ENCODE measurements at regions not wholly inside any gene's neighbourhood (a gene's known extent, or its start where the extent isn't known, plus 50 kb on each side); places are given as distances from the start of the nearest gene placed in this dataset.
"Not testable (repeated sequence)": the region's sequence is repeated elsewhere in the genome, so short reads cannot be mapped to it uniquely, and the experiment has no call there.

DNA sequence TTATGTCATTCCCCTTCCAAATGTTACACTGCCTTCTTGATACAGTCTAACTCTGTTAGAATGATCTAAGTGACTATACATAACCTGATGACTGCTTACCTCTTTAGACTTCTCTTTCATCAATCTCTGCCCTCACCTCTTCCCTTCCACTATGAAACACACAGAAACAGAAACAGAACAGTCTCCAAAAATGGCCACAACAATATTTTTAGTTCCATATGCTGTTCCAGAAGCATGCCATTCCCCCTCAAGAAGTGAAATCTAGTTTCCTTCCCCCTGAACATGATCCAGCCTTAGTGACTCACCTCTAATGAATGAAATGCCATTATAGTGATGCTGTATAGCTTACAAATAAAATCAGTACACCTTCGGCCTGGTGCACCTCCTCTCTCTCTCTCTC is 229.3 kb upstream of the TENT5A start:
- Histone ChIP-seq H3K9me3 (replicated peaks) (no peaks in the 10 kb centered on the region; the same call in 1 of the 2 replicates), H3K27ac (no peak overlapping the region), H3K4me3 (no peak overlapping the region), H3K4me1 (peaks cover 7% of the 10 kb centered on the region; the same call in 1 of the 2 replicates), H3K36me3 (no peaks in the 10 kb centered on the region), H3K27me3 (no peaks in the 10 kb centered on the region)
- no peak for DNase-seq

DNA sequence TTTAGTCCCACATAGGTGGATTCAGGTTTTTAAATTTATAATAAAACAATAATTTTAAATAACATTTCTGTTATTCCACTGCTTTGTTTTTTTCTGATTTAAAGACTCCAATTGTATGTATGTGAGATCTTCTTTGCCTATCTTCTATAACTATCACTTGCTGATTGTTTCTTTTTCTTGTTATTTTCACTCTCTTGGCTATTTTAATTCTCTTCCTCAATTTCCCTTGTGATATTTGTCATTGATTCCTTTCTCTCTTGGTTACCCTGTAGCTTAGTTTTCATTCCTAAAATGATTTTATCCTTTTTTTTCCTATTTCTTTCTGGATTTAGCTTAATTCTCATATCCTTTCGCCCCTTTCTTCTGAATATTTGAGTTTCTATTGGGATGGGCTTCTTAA is 227.3 kb upstream of the TENT5A start:
- no peaks in the 10 kb centered on the region for H3K36me3 ChIP-seq
- no peaks in the 10 kb centered on the region for H3K27me3 ChIP-seq
- H3K4me1 ChIP-seq: 0 out of 2 replicates have a peak, but pooled peaks cover 3% of the 10 kb centered on the region
- no peak for DNase-seq
- no peaks in the 10 kb centered on the region; the same call in 1 of the 2 replicates for H3K9me3 ChIP-seq (replicated peaks)
- H3K4me3 ChIP-seq: no peak overlapping the region
- H3K27ac ChIP-seq: no peak overlapping the region

DNA sequence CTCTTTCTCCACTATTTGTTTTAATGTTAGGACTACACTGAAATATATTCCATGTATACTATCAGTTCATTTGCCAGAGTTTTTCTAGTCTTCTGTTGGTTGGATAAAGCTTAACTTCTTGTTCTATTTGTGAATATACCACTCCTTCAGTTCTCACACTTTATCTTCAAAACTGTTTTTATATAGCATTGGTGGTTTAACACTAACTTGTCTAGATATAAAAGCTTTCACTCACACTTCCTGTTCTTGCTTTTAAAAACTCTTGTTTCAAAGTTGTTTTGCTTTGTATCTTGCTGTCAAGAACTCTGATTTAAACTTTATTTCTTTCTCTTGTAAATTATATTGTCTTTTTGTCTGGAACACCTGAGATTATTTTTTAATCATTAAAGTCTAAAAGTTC is 226.8 kb upstream of the TENT5A start:
- Histone ChIP-seq H3K27ac (no peak overlapping the region), H3K4me3 (no peak overlapping the region), H3K27me3 (no peaks in the 10 kb centered on the region), H3K9me3 (replicated peaks) (no peaks in the 10 kb centered on the region; the same call in 1 of the 2 replicates), H3K36me3 (no peaks in the 10 kb centered on the region), H3K4me1 (0 out of 2 replicates have a peak, but pooled peaks cover 3% of the 10 kb centered on the region)
- DNase-seq: no peak

DNA sequence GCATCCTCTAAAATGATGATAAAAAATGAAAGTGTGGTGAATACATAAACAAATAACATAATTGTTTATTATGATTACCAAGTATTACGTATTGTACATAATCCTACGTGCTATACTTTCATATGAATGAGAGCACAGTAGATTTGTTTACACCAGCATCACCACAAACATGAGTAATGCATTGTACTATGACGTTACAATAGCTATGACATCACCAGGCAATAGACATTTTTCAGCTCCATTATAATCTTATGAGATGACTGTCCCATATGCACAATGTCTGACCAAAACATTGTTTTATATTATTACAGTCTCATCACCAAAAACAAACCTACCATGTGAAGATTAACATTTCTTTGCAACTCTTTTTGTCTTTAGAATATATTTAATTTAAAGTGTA is 225.7 kb upstream of the TENT5A start:
- no peaks in the 10 kb centered on the region; the same call in 1 of the 2 replicates for H3K9me3 ChIP-seq (replicated peaks)
- H3K27ac ChIP-seq: no peak overlapping the region
- H3K4me3 ChIP-seq: no peak overlapping the region
- DNase-seq: no peak
- no peaks in the 10 kb centered on the region for H3K27me3 ChIP-seq
- no peaks in the 10 kb centered on the region for H3K36me3 ChIP-seq
- 0 out of 2 replicates have a peak, but pooled peaks cover 3% of the 10 kb centered on the region for H3K4me1 ChIP-seq

DNA sequence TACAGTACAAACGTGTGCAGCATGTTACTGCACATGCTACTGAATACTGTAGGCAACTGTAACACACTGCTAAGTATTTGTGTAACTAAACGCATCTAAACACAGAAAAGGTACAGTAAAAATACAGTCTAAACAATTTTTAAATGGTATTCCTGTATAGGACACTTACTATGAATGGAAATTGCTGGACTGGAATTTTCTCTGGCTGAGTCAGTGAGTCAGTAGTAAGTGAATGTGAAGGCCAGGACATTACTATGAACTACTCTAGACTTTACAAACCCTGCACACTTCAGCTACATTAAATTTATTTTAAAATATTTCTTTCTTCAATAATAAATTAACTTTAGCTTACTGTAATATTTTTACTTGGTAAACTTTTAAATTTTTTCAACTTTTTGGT is 225.0 kb upstream of the TENT5A start:
- DNase-seq: no peak
- no peak overlapping the region for H3K27ac ChIP-seq
- no peaks in the 10 kb centered on the region for H3K27me3 ChIP-seq

DNA sequence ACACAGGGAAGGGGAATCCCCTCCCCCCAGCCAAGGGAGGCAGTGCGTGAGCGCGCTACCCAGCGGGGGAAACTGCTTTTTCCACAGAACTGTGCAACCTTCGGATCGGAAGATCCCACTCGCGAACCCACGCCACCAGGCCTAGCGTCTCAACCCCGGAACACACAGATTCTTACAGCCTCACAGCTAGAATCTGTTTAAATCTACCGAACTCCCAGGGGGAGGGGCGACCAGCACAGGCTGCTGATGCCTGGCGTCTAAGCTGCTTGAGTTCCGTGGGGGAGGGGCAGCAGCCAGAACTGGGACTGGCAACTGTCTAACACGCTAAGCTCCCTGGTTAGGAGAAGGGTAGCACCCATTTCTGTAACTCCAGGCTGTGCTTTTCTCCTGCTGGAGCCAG is 217.3 kb upstream of the TENT5A start:
- Histone ChIP-seq H3K4me3 (no peak overlapping the region), H3K9me3 (replicated peaks) (no peaks in the 10 kb centered on the region), H3K27me3 (no peaks in the 10 kb centered on the region), H3K4me1 (no peaks in the 10 kb centered on the region), H3K36me3 (no peaks in the 10 kb centered on the region), H3K27ac (no peak overlapping the region)
- no peak for DNase-seq

More for the DNA sequence above, 225.0 kb upstream of the TENT5A start:
- Histone ChIP-seq H3K4me3 (no peak overlapping the region), H3K9me3 (replicated peaks) (no peaks in the 10 kb centered on the region; the same call in 1 of the 2 replicates), H3K36me3 (no peaks in the 10 kb centered on the region), H3K4me1 (0 out of 2 replicates have a peak, but pooled peaks cover 3% of the 10 kb centered on the region)

DNA sequence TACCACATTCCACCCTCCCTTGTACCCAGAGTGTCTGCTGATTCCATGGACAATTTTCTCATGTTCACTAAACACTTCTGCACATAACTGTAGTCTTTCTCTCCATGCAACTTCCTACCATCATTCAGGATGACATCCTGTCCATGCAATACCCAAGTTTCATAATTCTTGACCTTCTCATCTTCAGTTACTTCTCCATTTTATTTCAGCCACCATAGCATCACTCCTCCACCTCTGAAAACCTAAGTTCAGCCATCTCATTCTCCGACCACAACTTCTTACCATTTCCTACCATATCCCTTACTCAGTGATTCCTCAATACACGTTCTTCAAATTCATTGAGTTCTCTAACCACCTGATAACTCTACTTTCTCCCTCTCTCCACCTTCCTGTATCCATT is 216.5 kb upstream of the TENT5A start:
- no peak for DNase-seq
- H3K9me3 ChIP-seq (replicated peaks): no peaks in the 10 kb centered on the region
- no peaks in the 10 kb centered on the region for H3K36me3 ChIP-seq
- H3K4me3 ChIP-seq: no peak overlapping the region
- no peaks in the 10 kb centered on the region for H3K4me1 ChIP-seq
- no peaks in the 10 kb centered on the region for H3K27me3 ChIP-seq
- no peak overlapping the region for H3K27ac ChIP-seq

DNA sequence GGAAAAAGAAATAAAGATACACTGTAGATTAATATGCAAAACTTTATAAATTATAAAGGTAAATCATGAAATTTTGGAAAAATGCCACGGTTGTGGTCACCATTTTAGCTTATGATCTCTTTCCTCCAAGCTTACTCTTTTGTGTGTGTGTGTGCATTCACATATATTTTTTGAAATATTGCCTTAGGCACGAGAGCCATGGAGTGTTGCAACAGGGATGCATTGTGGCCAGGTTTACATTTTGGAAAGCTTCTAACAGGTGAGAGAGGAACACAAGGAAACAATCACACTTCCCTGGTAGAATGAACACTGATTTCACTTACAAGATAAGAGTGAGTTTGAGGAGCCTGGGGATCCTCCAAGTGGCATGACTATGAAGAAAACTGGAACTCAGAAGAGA is 214.5 kb upstream of the TENT5A start:
- Histone ChIP-seq H3K27me3 (no peaks in the 10 kb centered on the region), H3K4me1 (no peaks in the 10 kb centered on the region), H3K36me3 (no peaks in the 10 kb centered on the region), H3K4me3 (no peak overlapping the region), H3K27ac (no peak overlapping the region), H3K9me3 (replicated peaks) (no peaks in the 10 kb centered on the region)
- no peak for DNase-seq

DNA sequence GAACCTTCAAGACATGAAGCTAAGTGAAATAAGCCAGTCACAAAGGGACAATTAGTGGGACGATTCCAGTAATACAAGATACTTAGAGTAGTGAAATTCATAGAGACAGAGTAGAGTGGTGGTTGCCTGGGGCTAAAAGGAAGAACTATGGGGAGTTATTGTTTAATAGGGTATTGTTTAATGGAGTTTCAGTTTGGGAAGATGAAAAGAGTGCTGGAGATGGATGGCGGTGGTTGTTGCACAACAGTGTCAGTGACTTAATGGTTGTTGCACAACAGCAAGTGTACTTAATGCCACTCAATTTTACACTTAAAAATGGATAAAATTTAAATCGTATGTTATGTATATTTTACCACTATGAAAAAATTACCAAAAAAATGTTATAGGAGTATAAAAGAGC is 209.7 kb upstream of the TENT5A start:
- Histone ChIP-seq H3K36me3 (no peaks in the 10 kb centered on the region), H3K4me1 (no peaks in the 10 kb centered on the region), H3K9me3 (replicated peaks) (no peaks in the 10 kb centered on the region), H3K27ac (no peak overlapping the region), H3K27me3 (no peaks in the 10 kb centered on the region), H3K4me3 (no peak overlapping the region)
- no peak for DNase-seq

DNA sequence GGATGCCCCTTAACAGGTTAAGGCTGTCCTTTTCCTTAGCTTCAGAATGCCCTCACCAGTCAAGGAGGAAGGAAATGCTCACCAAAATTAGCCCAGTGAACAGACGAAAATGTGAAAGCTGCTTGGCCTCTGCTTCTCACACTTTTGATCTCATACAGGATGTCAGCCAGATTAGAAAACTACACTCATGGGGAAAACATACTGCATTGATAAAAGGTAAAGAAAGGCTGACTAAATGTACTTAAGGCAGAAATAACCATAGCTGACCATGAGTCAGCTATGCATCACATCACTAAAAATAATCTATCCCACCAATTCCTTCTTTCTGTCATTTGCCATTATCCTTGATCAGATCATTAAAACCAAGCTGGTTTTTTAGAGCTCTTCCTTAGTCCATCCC is 198.4 kb upstream of the TENT5A start:
- no peak overlapping the region for H3K27ac ChIP-seq
- no peaks in the 10 kb centered on the region for H3K4me1 ChIP-seq
- H3K4me3 ChIP-seq: no peak overlapping the region
- H3K9me3 ChIP-seq (replicated peaks): no peaks in the 10 kb centered on the region
- no peak for DNase-seq
- H3K27me3 ChIP-seq: no peaks in the 10 kb centered on the region
- H3K36me3 ChIP-seq: no peaks in the 10 kb centered on the region

DNA sequence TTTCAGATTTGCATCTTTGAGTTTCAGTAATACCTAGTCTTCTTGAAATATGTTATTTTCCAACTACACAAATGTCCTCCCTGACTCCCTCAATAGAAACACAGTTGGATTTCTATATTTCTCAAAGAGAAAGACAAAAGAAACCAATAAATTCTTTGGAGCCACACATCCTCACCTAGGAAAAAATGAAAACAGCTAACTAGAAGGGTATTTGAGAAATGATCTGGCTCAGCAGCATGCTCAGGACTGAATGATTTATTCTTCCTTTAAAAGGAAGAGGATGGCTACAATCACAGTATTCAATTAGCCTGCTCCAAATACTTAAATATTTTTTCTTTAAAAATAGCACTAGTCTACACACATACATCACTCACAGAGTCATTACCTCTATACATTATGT is 196.4 kb upstream of the TENT5A start:
- H3K9me3 ChIP-seq (replicated peaks): no peaks in the 10 kb centered on the region
- no peaks in the 10 kb centered on the region for H3K4me1 ChIP-seq
- no peak for DNase-seq
- no peaks in the 10 kb centered on the region for H3K27me3 ChIP-seq
- H3K36me3 ChIP-seq: no peaks in the 10 kb centered on the region
- H3K27ac ChIP-seq: no peak overlapping the region
- no peak overlapping the region for H3K4me3 ChIP-seq

DNA sequence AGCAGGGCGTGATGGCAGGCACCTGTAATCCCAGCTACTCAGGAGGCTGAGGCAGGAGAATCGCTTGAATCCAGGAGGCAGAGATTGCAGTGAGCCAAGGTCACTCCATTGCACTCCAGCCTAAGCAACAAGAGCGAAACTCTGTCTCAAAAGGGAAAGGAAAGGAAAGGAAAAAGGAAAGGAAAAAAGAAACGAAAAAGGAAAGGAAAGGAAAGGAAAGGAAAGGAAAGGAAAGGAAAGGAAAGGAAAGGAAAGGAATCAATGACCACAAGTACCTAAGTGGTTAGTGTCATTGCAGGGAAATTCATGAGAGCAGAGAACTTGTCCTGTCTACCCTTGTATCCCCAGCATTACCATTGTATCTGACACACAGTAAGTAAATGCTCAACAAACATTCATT is 195.7 kb upstream of the TENT5A start:
- not testable (repeated sequence) for H3K27me3 ChIP-seq; H3K4me3 ChIP-seq; H3K4me1 ChIP-seq; H3K36me3 ChIP-seq; H3K9me3 ChIP-seq (replicated peaks); DNase-seq; H3K27ac ChIP-seq

DNA sequence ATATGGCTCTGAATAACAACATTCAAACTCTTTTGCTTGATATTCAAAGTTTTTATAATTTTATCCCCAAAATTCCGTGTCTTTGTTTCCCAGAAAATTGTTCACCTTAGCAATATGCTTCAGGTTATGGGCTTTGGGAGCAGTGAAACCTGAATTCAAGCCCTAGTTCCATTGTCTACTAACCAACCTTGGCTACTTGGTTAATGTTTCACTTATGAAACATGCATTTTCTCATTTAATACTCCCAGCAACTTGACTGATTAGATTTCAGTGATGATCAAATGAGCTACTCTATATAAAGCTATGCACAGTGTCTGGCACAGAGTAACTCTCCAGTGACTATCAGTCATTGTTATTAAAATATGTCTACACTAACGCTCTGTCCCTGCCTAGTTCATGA is 192.2 kb upstream of the TENT5A start:
- Histone ChIP-seq H3K36me3 (no peaks in the 10 kb centered on the region), H3K27ac (no peak overlapping the region), H3K4me1 (no peaks in the 10 kb centered on the region), H3K9me3 (replicated peaks) (no peaks in the 10 kb centered on the region), H3K4me3 (no peak overlapping the region), H3K27me3 (no peaks in the 10 kb centered on the region)
- no peak for DNase-seq

DNA sequence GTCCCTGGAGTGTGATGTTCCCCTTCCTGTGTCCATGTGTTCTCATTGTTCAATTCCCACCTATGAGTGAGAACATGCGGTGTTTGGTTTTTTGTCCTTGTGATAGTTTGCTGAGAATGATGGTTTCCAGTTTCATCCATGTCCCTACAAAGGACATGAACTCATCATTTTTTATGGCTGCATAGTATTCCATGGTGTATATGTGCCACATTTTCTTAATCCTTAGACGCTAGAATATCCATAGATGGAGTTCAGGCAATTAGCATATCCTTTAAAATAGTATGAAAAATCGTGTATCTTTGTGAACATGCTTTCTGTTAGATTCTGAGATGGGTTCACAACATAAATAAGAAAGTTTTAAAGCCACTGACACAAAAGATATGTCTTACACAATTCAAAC is 190.4 kb upstream of the TENT5A start:
- H3K9me3 ChIP-seq (replicated peaks); H3K4me1 ChIP-seq; H3K27me3 ChIP-seq; DNase-seq; H3K27ac ChIP-seq; H3K4me3 ChIP-seq; H3K36me3 ChIP-seq: not testable (repeated sequence)

DNA sequence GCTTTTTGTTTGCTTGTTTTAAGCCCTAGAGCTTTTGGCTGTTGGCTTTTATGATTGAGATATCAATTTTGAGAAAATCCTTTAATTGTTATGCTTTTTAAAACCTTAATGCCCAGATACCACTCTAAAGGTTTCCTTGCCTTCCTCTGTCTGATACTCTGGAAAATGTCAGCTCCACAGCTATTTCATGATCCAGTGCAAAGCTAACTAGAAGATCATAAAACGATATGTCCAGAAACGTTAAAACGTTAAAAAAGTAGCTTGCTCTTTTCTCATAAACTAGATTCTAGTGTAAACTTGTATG is 189.5 kb upstream of the TENT5A start:
- Histone ChIP-seq H3K27ac (no peak overlapping the region), H3K36me3 (no peaks in the 10 kb centered on the region), H3K4me3 (no peak overlapping the region), H3K4me1 (no peaks in the 10 kb centered on the region), H3K9me3 (replicated peaks) (no peaks in the 10 kb centered on the region), H3K27me3 (no peaks in the 10 kb centered on the region)
- no peak for DNase-seq

DNA sequence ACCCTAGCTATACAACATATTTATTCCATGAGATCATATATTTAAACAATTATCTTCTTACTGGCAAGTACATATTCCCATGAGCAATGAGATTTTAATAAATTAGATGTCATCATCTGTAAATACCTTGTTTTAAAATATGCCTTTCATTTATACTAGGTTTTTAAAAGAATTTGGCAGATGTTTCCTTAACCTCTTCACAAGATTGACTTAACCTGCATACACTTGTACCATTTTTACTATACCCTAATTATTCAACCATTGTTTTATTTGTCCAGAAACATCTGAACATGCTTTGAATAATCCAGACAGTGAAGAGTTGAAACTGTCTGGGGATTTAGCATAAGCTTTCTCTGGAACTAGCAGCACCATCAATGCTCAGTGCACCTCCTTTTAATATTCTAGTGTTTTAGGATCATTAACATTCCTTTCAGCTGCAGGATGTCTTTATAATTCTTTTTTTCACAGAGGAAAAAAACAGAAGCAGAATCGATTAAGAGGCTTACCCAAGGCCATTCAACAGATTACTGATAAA is 188.0 kb upstream of the TENT5A start:
- Histone ChIP-seq H3K4me3 (no peak overlapping the region), H3K4me1 (no peaks in the 10 kb centered on the region), H3K36me3 (no peaks in the 10 kb centered on the region), H3K9me3 (replicated peaks) (no peaks in the 10 kb centered on the region), H3K27ac (no peak overlapping the region), H3K27me3 (no peaks in the 10 kb centered on the region)
- DNase-seq: no peak
